GM21447 (cell line): ENCODE measurements at regions not wholly inside any gene's neighbourhood (a gene's known extent, or its start where the extent isn't known, plus 50 kb on each side); places are given as distances from the start of the nearest gene placed in this dataset.

Experiments
- ATAC-seq: cut with Tn5 transposase; IDR thresholded peaks from one replicate; pipeline ENCODE4 v1.9.1; 2021; ENCODE audit not compliant: unreplicated experiment

DNA sequence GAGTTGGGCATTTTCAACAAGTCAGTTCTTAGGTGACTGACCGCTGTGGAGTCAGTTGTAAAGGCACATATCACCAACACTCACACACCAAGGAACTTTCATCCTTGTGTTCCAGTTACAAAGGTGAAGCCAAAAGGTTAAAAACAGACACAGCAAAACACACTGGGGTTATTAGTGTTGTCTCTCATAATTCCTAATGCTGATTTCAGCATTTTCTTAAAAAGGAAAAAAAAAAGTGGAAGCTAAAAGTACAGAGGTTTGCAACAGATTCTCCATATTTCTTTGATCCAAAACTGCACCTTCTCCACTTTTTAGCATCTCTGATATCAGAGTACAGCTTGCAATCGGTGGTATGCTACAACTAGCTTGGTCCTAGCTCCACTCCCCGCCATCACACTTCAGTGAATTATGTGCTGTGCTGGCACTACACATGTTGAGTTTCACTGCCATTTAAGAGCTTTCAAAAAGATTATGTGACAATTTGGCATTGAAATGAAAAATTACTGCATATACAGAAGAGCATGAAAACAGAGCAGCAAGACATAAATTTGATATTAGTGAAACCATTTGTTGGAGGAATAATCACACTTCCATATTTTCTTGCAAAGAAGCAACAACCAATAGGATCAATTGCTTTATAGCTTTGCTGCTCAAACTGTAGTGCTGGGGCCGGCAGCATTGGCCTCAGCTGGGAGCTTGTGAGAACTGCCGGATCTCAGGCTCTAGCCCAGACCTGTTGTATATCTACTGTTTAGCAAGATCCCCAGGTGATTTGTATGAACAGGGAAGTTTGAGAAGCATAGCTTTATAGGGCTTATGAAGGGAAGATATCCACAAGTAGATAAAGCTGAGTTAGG is 62.3 kb upstream of the DAPL1 start:
- no peak for ATAC-seq

- no peak for ATAC-seq
These were observed 61.7 kb upstream of the DAPL1 start for GRCh38 chr2:158733430-158733755.

DNA sequence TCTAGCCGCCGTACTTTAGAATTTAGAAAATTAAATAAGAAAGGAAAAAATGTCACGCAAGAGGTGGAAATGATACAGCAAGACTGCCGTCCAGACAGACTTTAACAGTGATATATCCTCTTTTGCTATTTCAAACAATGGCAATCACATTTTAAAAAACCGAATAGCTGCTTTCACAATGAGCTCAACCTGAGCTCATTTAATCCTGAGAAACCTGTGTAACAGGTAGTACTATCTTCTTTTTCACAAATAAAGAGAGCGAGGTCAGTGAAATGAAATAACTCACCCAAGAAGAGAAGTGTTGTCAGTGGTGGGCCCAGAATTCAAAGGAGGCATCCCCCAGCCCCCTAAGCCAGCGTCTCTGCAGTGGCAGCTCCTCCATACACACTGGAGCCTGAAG is 60.7 kb upstream of the DAPL1 start:
- no peak for ATAC-seq

- no peak for ATAC-seq
These were observed 59.1 kb upstream of the DAPL1 start for GRCh38 chr2:158735822-158736580.

DNA sequence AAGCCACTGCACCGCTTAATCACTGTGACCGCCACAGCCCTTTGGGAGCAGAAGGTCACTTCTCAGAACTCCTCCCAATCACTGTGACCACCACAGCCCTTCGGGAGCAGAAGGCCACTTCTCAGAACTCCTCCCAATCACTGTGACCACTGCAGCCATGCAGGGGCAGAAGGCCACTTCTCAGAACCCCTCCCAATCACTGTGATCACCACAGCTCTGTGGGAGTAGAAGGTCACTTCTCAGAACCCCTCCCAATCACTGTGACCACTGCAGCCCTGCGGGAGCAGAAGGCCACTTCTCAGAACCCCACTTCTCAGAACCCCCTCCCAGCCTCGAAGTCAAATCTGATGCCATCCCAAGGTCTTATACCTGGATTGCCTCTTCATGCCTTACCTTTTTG is 56.8 kb upstream of the DAPL1 start:
- no peak for ATAC-seq

GRCh38 chr2:158740127-158740526 is 55.0 kb upstream of the DAPL1 start:
- ATAC-seq: no peak

GRCh38 chr2:158740621-158741020 is 54.5 kb upstream of the DAPL1 start:
- no peak for ATAC-seq

DNA sequence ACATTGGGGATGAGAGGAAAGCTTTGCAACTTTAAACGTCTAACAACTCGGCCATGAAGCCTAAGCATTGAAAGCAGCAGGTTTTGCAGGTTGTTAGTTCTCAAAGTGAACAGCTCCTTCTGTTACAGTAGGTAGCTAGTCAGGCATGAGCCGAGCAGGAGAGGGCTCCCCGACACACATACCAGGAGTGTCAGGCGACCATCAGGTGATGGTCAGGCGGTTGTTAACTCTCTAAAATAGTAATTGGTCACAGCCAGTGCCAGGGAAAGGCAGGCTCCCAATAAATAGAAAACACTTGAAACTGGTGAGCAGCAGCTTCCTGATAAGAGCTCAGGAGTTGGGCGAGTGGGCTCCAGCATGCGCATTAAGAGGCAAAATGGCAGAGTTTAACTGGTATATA is 53.5 kb upstream of the DAPL1 start:
- ATAC-seq: no peak

DNA sequence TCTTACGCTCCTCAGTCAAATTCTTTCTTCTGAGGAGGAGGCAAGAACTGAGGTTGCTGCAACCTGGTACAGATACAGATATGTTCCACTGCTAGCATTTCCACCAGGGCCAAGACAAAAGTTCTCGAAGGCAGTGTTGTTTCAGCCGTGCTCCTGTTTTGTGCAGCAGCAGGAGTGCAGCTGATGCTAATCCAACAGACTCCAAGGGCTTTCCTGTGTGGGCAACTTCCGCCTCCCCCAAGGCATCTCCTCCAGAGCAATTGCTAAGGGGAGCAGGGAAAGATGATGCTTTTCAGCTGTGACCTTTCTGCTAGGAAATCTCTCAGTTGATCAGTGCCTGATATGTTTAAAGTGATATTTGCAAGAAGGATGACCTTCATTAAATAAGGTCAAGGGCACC is 52.6 kb upstream of the DAPL1 start:
- ATAC-seq: no peak

DNA sequence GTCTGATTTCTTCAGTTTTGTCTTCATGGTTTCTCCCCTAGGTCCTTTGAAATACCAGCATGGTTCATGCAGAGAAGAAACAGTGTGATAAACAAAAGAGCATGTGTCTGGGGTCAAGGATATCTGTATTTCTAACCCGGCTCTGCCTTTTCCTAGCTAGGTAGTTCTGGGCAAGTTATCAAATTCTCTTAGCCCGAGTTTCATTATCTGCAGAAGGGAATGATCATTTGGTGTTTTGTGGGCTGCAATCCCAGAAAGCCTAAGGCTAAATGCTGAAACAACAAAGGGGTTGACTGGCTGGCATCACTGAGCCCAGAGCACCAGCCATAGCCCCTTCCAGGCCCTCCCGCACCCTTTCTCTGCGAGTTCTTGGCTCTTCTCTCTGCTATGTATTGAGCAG is 51.7 kb upstream of the DAPL1 start:
- ATAC-seq: no peak

DNA sequence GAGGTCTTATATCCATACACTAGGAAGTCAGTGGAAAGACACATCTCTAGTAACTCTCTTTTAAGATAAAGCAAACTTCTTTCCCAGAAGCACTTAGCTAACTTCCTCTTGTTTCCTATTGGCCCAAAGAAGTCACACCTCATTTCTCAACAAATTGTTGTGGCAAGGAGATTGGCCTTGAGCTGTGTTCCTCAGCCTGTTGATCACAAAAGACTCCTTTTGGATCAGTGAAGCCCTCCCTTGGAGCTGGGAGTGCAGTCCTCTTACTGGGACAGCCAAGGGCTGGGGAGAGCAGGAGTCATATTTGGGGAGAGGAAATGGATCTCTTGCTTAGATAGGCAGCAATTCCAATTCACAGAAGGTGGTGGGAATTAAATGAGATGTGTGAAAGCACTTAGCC is 51.2 kb upstream of the DAPL1 start:
- ATAC-seq: no peak

DNA sequence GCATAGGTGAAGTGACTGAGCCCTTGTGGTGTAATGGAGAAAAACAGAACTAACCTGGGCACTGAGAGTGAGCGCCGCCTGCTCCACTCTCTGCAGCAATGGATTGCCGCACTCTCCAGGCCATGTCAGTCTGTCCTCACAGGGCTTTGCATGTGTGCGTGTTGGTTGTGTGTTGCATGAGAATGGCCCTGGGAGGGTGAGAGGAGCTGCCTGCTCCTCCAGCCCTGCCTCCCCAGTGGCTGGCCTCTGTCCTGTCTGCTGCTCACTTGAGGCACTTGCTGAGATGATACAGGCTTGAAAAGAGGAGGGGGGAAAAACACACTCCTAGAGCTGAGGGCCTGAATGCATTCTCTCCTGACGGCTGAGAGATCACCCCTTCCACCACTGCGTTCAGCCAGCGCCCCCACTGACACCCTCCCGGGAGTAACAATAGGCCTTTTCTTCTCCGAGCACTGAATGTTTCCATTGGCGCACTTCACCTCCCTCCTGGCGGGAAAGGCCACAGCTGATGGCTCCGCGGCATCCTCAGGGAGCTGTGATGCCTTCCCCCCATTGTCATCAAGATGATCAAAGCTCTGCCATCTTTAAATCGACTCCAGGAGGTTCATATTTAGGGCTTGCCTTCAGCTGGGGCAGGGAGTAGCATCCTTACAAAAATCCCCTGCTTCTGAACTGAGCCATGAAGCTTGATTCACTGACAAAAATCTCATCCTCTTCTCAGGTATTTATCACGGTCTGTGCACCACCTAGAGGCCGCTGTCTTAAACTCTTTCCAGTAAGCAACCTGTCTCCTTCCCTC is 49.9 kb upstream of the DAPL1 start:
- ATAC-seq: peak; percentile 53
